ENCODE measurements at regions not wholly inside any gene's neighbourhood (a gene's known extent, or its start where the extent isn't known, plus 50 kb on each side); places are given as distances from the start of the nearest gene placed in this dataset.
A peak's percentile ranks its signal among the peaks of the same experiment; 100 is the strongest.

GRCh38 chr16:79326549-79326948 is 274.0 kb downstream of the MAF start:
- H3K4me3 Mint-ChIP-seq = no peak overlapping the region
- H3K36me3 Mint-ChIP-seq (ENCODE audit: low read depth) = no peaks in the 10 kb centered on the region
- no peaks in the 10 kb centered on the region for H3K9me3 Mint-ChIP-seq
- H3K27ac Mint-ChIP-seq = no peak overlapping the region
- H3K27me3 Mint-ChIP-seq (ENCODE audit: low read depth) = peaks cover 45% of the 10 kb centered on the region
- no peaks in the 10 kb centered on the region for H3K4me1 Mint-ChIP-seq (ENCODE audit: low read depth)

- Mint-ChIP-seq H3K27ac (no peak overlapping the region), H3K4me3 (no peak overlapping the region), H3K36me3 (ENCODE audit: low read depth) (no peaks in the 10 kb centered on the region), H3K9me3 (no peaks in the 10 kb centered on the region), H3K27me3 (ENCODE audit: low read depth) (peaks cover 54% of the 10 kb centered on the region), H3K4me1 (ENCODE audit: low read depth) (no peaks in the 10 kb centered on the region)
These were observed 275.2 kb downstream of the MAF start for GRCh38 chr16:79325226-79325945.

GRCh38 chr16:79320956-79321355 is 279.6 kb downstream of the MAF start:
- peaks cover 13% of the 10 kb centered on the region for H3K4me1 Mint-ChIP-seq (ENCODE audit: low read depth)
- H3K36me3 Mint-ChIP-seq (ENCODE audit: low read depth) = no peaks in the 10 kb centered on the region
- H3K27me3 Mint-ChIP-seq (ENCODE audit: low read depth) = peaks cover 40% of the 10 kb centered on the region
- no peak overlapping the region for H3K27ac Mint-ChIP-seq
- H3K9me3 Mint-ChIP-seq = no peaks in the 10 kb centered on the region
- no peak overlapping the region for H3K4me3 Mint-ChIP-seq

GRCh38 chr16:79318143-79318899 is 282.2 kb downstream of the MAF start:
- H3K27me3 Mint-ChIP-seq (ENCODE audit: low read depth) = peaks cover 24% of the 10 kb centered on the region
- H3K4me1 Mint-ChIP-seq (ENCODE audit: low read depth) = peaks cover 17% of the 10 kb centered on the region
- H3K4me3 Mint-ChIP-seq = no peak overlapping the region
- H3K36me3 Mint-ChIP-seq (ENCODE audit: low read depth) = peaks cover 2% of the 10 kb centered on the region
- H3K27ac Mint-ChIP-seq = no peak overlapping the region
- no peaks in the 10 kb centered on the region for H3K9me3 Mint-ChIP-seq

GRCh38 chr16:79317521-79317920 is 283.0 kb downstream of the MAF start:
- peaks cover 17% of the 10 kb centered on the region for H3K4me1 Mint-ChIP-seq (ENCODE audit: low read depth)
- H3K9me3 Mint-ChIP-seq = no peaks in the 10 kb centered on the region
- H3K27ac Mint-ChIP-seq = no peak overlapping the region
- H3K4me3 Mint-ChIP-seq = no peak overlapping the region
- H3K36me3 Mint-ChIP-seq (ENCODE audit: low read depth) = peaks cover 2% of the 10 kb centered on the region
- peaks cover 21% of the 10 kb centered on the region for H3K27me3 Mint-ChIP-seq (ENCODE audit: low read depth)

GRCh38 chr16:79317026-79317425 is 283.5 kb downstream of the MAF start:
- no peak overlapping the region for H3K4me3 Mint-ChIP-seq
- H3K4me1 Mint-ChIP-seq (ENCODE audit: low read depth) = peaks cover 17% of the 10 kb centered on the region
- no peak overlapping the region for H3K27ac Mint-ChIP-seq
- H3K27me3 Mint-ChIP-seq (ENCODE audit: low read depth) = peaks cover 22% of the 10 kb centered on the region
- no peaks in the 10 kb centered on the region for H3K9me3 Mint-ChIP-seq
- peaks cover 2% of the 10 kb centered on the region for H3K36me3 Mint-ChIP-seq (ENCODE audit: low read depth)

GRCh38 chr16:79316004-79316458 is 284.5 kb downstream of the MAF start:
- H3K27ac Mint-ChIP-seq = peak overlapping the region; percentile 60
- H3K4me3 Mint-ChIP-seq = peak overlapping the region; percentile 45
- peaks cover 17% of the 10 kb centered on the region for H3K4me1 Mint-ChIP-seq (ENCODE audit: low read depth)
- H3K27me3 Mint-ChIP-seq (ENCODE audit: low read depth) = peaks cover 22% of the 10 kb centered on the region
- H3K36me3 Mint-ChIP-seq (ENCODE audit: low read depth) = peaks cover 2% of the 10 kb centered on the region
- no peaks in the 10 kb centered on the region for H3K9me3 Mint-ChIP-seq

- Mint-ChIP-seq H3K36me3 (ENCODE audit: low read depth) (peaks cover 2% of the 10 kb centered on the region), H3K4me1 (ENCODE audit: low read depth) (peaks cover 14% of the 10 kb centered on the region), H3K27ac (no peak overlapping the region), H3K9me3 (no peaks in the 10 kb centered on the region), H3K4me3 (no peak overlapping the region), H3K27me3 (ENCODE audit: low read depth) (peaks cover 13% of the 10 kb centered on the region)
These were observed 288.0 kb downstream of the MAF start for GRCh38 chr16:79312502-79312901.

GRCh38 chr16:79310710-79311109 is 289.8 kb downstream of the MAF start:
- Mint-ChIP-seq H3K27me3 (ENCODE audit: low read depth) (peaks cover 13% of the 10 kb centered on the region), H3K4me1 (ENCODE audit: low read depth) (peaks cover 2% of the 10 kb centered on the region), H3K4me3 (no peak overlapping the region), H3K9me3 (no peaks in the 10 kb centered on the region), H3K27ac (no peak overlapping the region), H3K36me3 (ENCODE audit: low read depth) (peaks cover under 1% of the 10 kb centered on the region)

GRCh38 chr16:79309606-79310005 is 290.9 kb downstream of the MAF start:
- Mint-ChIP-seq H3K4me1 (ENCODE audit: low read depth) (no peaks in the 10 kb centered on the region), H3K27ac (no peak overlapping the region), H3K36me3 (ENCODE audit: low read depth) (no peaks in the 10 kb centered on the region), H3K27me3 (ENCODE audit: low read depth) (peaks cover 13% of the 10 kb centered on the region), H3K4me3 (no peak overlapping the region), H3K9me3 (no peaks in the 10 kb centered on the region)

GRCh38 chr16:79307214-79307613 is 293.3 kb downstream of the MAF start:
- Mint-ChIP-seq H3K4me1 (ENCODE audit: low read depth) (no peaks in the 10 kb centered on the region), H3K27ac (no peak overlapping the region), H3K9me3 (no peaks in the 10 kb centered on the region), H3K36me3 (ENCODE audit: low read depth) (no peaks in the 10 kb centered on the region), H3K4me3 (no peak overlapping the region), H3K27me3 (ENCODE audit: low read depth) (peaks cover 28% of the 10 kb centered on the region)

- Mint-ChIP-seq H3K4me3 (no peak overlapping the region), H3K4me1 (ENCODE audit: low read depth) (no peaks in the 10 kb centered on the region), H3K27me3 (ENCODE audit: low read depth) (peaks cover 21% of the 10 kb centered on the region), H3K36me3 (ENCODE audit: low read depth) (no peaks in the 10 kb centered on the region), H3K9me3 (no peaks in the 10 kb centered on the region), H3K27ac (no peak overlapping the region)
These were observed 295.5 kb downstream of the MAF start for GRCh38 chr16:79305074-79305473.

- Mint-ChIP-seq H3K4me1 (ENCODE audit: low read depth) (no peaks in the 10 kb centered on the region), H3K9me3 (no peaks in the 10 kb centered on the region), H3K4me3 (no peak overlapping the region), H3K27ac (no peak overlapping the region), H3K36me3 (ENCODE audit: low read depth) (no peaks in the 10 kb centered on the region), H3K27me3 (ENCODE audit: low read depth) (peaks cover 14% of the 10 kb centered on the region)
These were observed 296.6 kb downstream of the MAF start for GRCh38 chr16:79303959-79304387.

- Mint-ChIP-seq H3K9me3 (no peaks in the 10 kb centered on the region), H3K36me3 (ENCODE audit: low read depth) (no peaks in the 10 kb centered on the region), H3K27ac (no peak overlapping the region), H3K27me3 (ENCODE audit: low read depth) (peaks cover 14% of the 10 kb centered on the region), H3K4me3 (no peak overlapping the region), H3K4me1 (ENCODE audit: low read depth) (no peaks in the 10 kb centered on the region)
These were observed 297.3 kb downstream of the MAF start for GRCh38 chr16:79303206-79303605.

- Mint-ChIP-seq H3K27me3 (ENCODE audit: low read depth) (peaks cover 14% of the 10 kb centered on the region), H3K9me3 (no peaks in the 10 kb centered on the region), H3K36me3 (ENCODE audit: low read depth) (no peaks in the 10 kb centered on the region), H3K27ac (no peak overlapping the region), H3K4me3 (no peak overlapping the region), H3K4me1 (ENCODE audit: low read depth) (no peaks in the 10 kb centered on the region)
These were observed 297.8 kb downstream of the MAF start for GRCh38 chr16:79302731-79303130.

Measured in T-helper 1 cell treated with Interleukin-12 subunit alpha and Interleukin-12 subunit beta and Interleukin-4 antibody, amounts not matched to agents 30 μg/mL and 1 μg/mL, for 36 hours (primary cell).